OCI-LY7 (cell line): ENCODE measurements at regions not wholly inside any gene's neighbourhood (a gene's known extent, or its start where the extent isn't known, plus 50 kb on each side); places are given as distances from the start of the nearest gene placed in this dataset.

Experiments
- BruUV-seq: library from RNA; stranded (reverse); fragments of 400-500 nt; replicated peaks from 2 replicates; lab custom pipeline; 2021; lab: Mats Ljungman, UMichigan
- CTCF ChIA-PET: fragments of 300-600 bp; sonication (Branson Sonifier 250); formaldehyde crosslinking; loops from one replicate; lab custom pipeline; 2022; ENCODE audit warnings: antibody characterized with exemption; ENCODE audit not compliant: unreplicated experiment; lab: Charles Lee
- POLR2A ChIA-PET: fragments of 300-600 bp; sonication (Branson Sonifier 250); formaldehyde crosslinking; loops from one replicate; lab custom pipeline; 2022; ENCODE audit warnings: antibody characterized with exemption; lab: Charles Lee
- DNase-seq: peaks from one replicate; pipeline ENCODE4 v3.0.0-alpha.2; 2015; ENCODE audit warnings: low spot score
- H2AFZ ChIP-seq: fragments of 200-600 bp; sonication (generic), shearing (Covaris generic); 2 replicates; pipeline ENCODE4 v1.6.1; 2014; ENCODE audit warnings: mild to moderate bottlenecking, antibody characterized with exemption, low read length, moderate library complexity
- H3K27ac ChIP-seq: fragments of 200-600 bp; sonication (generic); 2 replicates; pipeline ENCODE4 v1.5.1; 2014; ENCODE audit warnings: mixed run types, low read depth, mild to moderate bottlenecking, moderate library complexity, low read length, inconsistent platforms; ENCODE audit not compliant: poor library complexity, severe bottlenecking
- H3K36me3 ChIP-seq: fragments of 200-600 bp; sonication (generic); 2 replicates; pipeline ENCODE4 v1.6.1; 2014; ENCODE audit warnings: mild to moderate bottlenecking, antibody characterized with exemption, low read length, moderate library complexity, mixed read lengths; ENCODE audit not compliant: insufficient read depth
- H3K4me1 ChIP-seq: fragments of 200-600 bp; sonication (generic); 2 replicates; pipeline ENCODE4 v1.5.1; 2014; ENCODE audit warnings: mild to moderate bottlenecking, low read length; ENCODE audit not compliant: insufficient read depth, poor library complexity, severe bottlenecking
- H3K4me2 ChIP-seq: fragments of 200-600 bp; sonication (generic); 2 replicates; pipeline ENCODE4 v1.6.1; 2014; ENCODE audit warnings: mild to moderate bottlenecking, low read length
- H3K4me3 ChIP-seq: fragments of 200-600 bp; sonication (generic); 2 replicates; pipeline ENCODE4 v1.5.1; 2014; ENCODE audit warnings: mild to moderate bottlenecking, low read depth, low read length; ENCODE audit not compliant: poor library complexity, severe bottlenecking
- H3K79me2 ChIP-seq: fragments of 200-600 bp; sonication (generic); 2 replicates; pipeline ENCODE4 v1.6.1; 2016; ENCODE audit warnings: low read depth, mild to moderate bottlenecking, low read length, moderate library complexity, mixed read lengths; ENCODE audit not compliant: insufficient read depth
- H3K9me2 ChIP-seq: fragments of 200-600 bp; sonication (generic); 2 replicates; pipeline ENCODE4 v1.6.1; 2016; ENCODE audit warnings: mild to moderate bottlenecking, low read length, mixed read lengths; ENCODE audit not compliant: insufficient read depth
- H3K9me3 ChIP-seq: fragments of 200-600 bp; sonication (generic); 2 replicates; pipeline ENCODE4 v1.6.1; 2014; ENCODE audit warnings: mild to moderate bottlenecking, mixed run types, low read length, mixed read lengths
- H4K20me1 ChIP-seq: fragments of 200-600 bp; sonication (generic); 2 replicates; pipeline ENCODE4 v1.6.1; 2014; ENCODE audit warnings: mild to moderate bottlenecking, antibody characterized with exemption, low read length, moderate library complexity, mixed read lengths; ENCODE audit not compliant: insufficient read depth
- EZH2phosphoT487 ChIP-seq: fragments of 200-600 bp; sonication (generic); IDR thresholded peaks from 2 replicates; pipeline ENCODE4 v1.6.1; 2018; ENCODE audit warnings: low read depth, borderline replicate concordance, mild to moderate bottlenecking, mixed run types, antibody characterized with exemption, low read length, moderate library complexity, mixed read lengths
- intact Hi-C: fragments of 100-400 bp; cut with micrococcal nuclease; formaldehyde crosslinking; loops from one replicate; pipeline ENCODE4 v1.10.0; 2022; ENCODE audit not compliant: unreplicated experiment
- TF ChIP-seq, protein P1 (sequence below): fragments of 200-600 bp; sonication (generic); conservative IDR thresholded peaks from 2 replicates; pipeline ENCODE4 v1.5.1; 2014; ENCODE audit warnings: mild to moderate bottlenecking, antibody characterized with exemption, low read length, moderate library complexity, mixed read lengths

DNA sequence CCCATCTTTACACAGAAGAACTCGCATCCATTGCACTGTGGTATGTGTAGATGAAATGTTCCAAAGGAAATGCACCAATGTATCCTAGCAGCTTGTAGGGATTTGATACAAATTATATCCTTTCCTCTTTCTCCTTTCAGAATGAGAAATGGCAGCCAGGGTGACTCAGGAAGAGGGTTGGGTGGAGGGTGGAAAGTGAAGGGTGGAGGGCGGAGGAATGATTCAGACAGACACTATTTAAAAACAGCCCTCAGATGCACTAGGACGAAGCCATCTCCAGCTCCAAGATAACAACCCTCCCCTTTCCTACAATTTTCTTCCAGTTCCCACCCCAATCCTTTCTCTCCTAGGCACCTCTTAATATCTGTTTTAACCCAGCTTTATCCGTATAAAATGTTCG, 96.2 kb upstream of the STK39 start:
- Histone ChIP-seq H4K20me1 (no peaks in the 10 kb centered on the region), H3K4me2 (no peak overlapping the region), H3K9me3 (no peaks in the 10 kb centered on the region), H3K4me3 (no peak overlapping the region), H2AFZ (no peak overlapping the region), H3K9me2 (no peaks in the 10 kb centered on the region), H3K4me1 (peaks cover 9% of the 10 kb centered on the region), H3K36me3 (no peaks in the 10 kb centered on the region), H3K79me2 (no peaks in the 10 kb centered on the region), H3K27ac (no peak overlapping the region)
- ChIA-PET CTCF (no interaction called here), POLR2A (interaction anchor here (0.6 to 0.7 kb wide), 2 partner anchors 10 to 1718 kb away, joined by 3 to 4 read pairs; no protein-coding TSS in a partner anchor)
- DNase-seq, result no peak
- BruUV-seq, result no TSS peak
- TF ChIP-seq, protein P1, sequence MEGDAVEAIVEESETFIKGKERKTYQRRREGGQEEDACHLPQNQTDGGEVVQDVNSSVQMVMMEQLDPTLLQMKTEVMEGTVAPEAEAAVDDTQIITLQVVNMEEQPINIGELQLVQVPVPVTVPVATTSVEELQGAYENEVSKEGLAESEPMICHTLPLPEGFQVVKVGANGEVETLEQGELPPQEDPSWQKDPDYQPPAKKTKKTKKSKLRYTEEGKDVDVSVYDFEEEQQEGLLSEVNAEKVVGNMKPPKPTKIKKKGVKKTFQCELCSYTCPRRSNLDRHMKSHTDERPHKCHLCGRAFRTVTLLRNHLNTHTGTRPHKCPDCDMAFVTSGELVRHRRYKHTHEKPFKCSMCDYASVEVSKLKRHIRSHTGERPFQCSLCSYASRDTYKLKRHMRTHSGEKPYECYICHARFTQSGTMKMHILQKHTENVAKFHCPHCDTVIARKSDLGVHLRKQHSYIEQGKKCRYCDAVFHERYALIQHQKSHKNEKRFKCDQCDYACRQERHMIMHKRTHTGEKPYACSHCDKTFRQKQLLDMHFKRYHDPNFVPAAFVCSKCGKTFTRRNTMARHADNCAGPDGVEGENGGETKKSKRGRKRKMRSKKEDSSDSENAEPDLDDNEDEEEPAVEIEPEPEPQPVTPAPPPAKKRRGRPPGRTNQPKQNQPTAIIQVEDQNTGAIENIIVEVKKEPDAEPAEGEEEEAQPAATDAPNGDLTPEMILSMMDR, result no peak
- TF ChIP-seq EZH2phosphoT487, result no peak
- intact Hi-C loops, result loop anchor here (10.0 kb wide), 2 partner anchors 271 to 341 kb away; no protein-coding TSS in a partner anchor

DNA sequence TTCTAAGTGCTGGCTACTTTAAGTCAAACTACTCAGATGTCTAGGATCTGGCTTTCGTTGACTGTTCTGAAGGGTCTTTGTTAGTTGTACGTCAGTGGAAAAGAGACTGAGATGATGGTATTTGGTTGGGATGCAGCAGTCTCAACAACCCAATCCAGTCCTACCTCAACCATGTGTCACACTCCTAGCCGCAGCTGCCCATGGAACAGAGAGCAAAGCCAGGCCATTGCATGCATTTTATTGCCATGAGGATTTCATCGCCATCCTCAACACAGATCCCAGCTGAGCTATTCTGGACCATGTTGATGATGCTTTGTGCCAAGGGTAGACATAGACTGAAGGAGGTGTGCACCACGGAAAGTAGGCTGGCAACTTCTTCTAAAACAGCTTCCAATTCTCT, 97.3 kb upstream of the STK39 start:
- no peak overlapping the region for H2AFZ ChIP-seq
- H3K4me2 ChIP-seq, result no peak overlapping the region
- TF ChIP-seq, protein P1, result no peak
- TF ChIP-seq EZH2phosphoT487, result no peak
- H3K36me3 ChIP-seq, result no peaks in the 10 kb centered on the region
- no peaks in the 10 kb centered on the region for H3K79me2 ChIP-seq
- no peak overlapping the region for H3K27ac ChIP-seq
- H3K4me3 ChIP-seq, result no peak overlapping the region
- H3K9me3 ChIP-seq, result no peaks in the 10 kb centered on the region
- H4K20me1 ChIP-seq, result no peaks in the 10 kb centered on the region
- H3K9me2 ChIP-seq, result no peaks in the 10 kb centered on the region
- intact Hi-C loops, result loop anchor here (5.0 to 10.0 kb wide), 3 partner anchors 270 to 573 kb away; no protein-coding TSS in a partner anchor
- ChIA-PET POLR2A (interaction anchor here (0.7 kb wide), 1 partner anchor 337 kb away, joined by 4 read pairs; no protein-coding TSS in a partner anchor), CTCF (no interaction called here)
- BruUV-seq, result no TSS peak
- no peak for DNase-seq
- H3K4me1 ChIP-seq, result peaks cover 9% of the 10 kb centered on the region

DNA sequence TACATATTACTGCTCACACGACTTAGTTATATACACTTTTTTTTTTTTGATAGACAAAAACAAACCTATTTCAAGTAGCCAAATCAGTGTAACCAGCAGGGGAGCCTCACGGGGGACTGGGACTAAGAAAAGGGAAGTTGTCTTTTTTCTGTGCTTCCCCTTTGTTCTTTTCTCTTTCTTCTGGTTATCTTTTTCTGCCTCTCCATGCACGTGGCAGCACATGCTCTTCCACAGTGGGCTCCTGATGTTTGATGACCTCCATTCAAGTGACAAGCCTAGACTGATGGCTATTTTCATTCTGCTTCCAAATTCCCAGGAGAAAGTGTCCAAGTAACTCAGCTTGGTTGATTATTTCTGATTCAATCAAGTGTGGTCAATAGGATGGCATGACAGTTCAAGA, 98.2 kb upstream of the STK39 start:
- no peaks in the 10 kb centered on the region for H3K79me2 ChIP-seq
- H3K4me2 ChIP-seq, result no peak overlapping the region
- CTCF ChIA-PET, result no interaction called here
- peaks cover 9% of the 10 kb centered on the region for H3K4me1 ChIP-seq
- BruUV-seq, result no TSS peak
- H3K27ac ChIP-seq, result no peak overlapping the region
- no peak overlapping the region for H2AFZ ChIP-seq
- no peaks in the 10 kb centered on the region for H3K9me2 ChIP-seq
- POLR2A ChIA-PET, result no interaction called here
- intact Hi-C loops, result loop anchor here (5.0 to 10.0 kb wide), 3 partner anchors 269 to 572 kb away; no protein-coding TSS in a partner anchor
- TF ChIP-seq, protein P1, result 0 out of 2 replicates have a peak, but pooled peaks have one; percentile 16
- no peak for TF ChIP-seq EZH2phosphoT487
- DNase-seq, result peak; percentile 33
- H3K36me3 ChIP-seq, result no peaks in the 10 kb centered on the region
- no peak overlapping the region for H3K4me3 ChIP-seq
- H3K9me3 ChIP-seq, result no peaks in the 10 kb centered on the region
- H4K20me1 ChIP-seq, result no peaks in the 10 kb centered on the region
